Neuronal stem cell (in vitro differentiated cells): ENCODE measurements at regions not wholly inside any gene's neighbourhood (a gene's known extent, or its start where the extent isn't known, plus 50 kb on each side); places are given as distances from the start of the nearest gene placed in this dataset.
"Not testable (repeated sequence)": the region's sequence is repeated elsewhere in the genome, so short reads cannot be mapped to it uniquely, and the experiment has no call there.

Experiments used
- DNase-seq: peaks from one replicate; pipeline ENCODE4 v3.0.0-alpha.2; 2013; ENCODE audit warnings: low spot score
- H2AFZ ChIP-seq: one replicate; pipeline ENCODE4 v1.6.1; 2013; ENCODE audit warnings: mild to moderate bottlenecking, low read length, inconsistent platforms
- H2AK5ac ChIP-seq: 2 replicates; pipeline ENCODE4 v1.6.1; 2013; ENCODE audit warnings: low read depth, mild to moderate bottlenecking, inconsistent platforms, low read length, moderate library complexity, mixed read lengths
- H2BK120ac ChIP-seq: 2 replicates; pipeline ENCODE4 v1.6.1; 2013; ENCODE audit warnings: low read depth, mild to moderate bottlenecking, inconsistent platforms, low read length, moderate library complexity, mixed read lengths
- H2BK12ac ChIP-seq: one replicate; pipeline ENCODE4 v1.6.1; 2013; ENCODE audit warnings: low read length, inconsistent platforms
- H2BK15ac ChIP-seq: 2 replicates; pipeline ENCODE4 v1.6.1; 2013; ENCODE audit warnings: mild to moderate bottlenecking, low read length, inconsistent platforms, mixed read lengths
- H2BK5ac ChIP-seq: one replicate; pipeline ENCODE4 v1.6.1; 2013; ENCODE audit warnings: inconsistent platforms, mild to moderate bottlenecking, low read length, moderate library complexity
- H3K14ac ChIP-seq: one replicate; pipeline ENCODE4 v1.6.1; 2013; ENCODE audit warnings: low read length, inconsistent platforms
- H3K18ac ChIP-seq: 2 replicates; pipeline ENCODE4 v1.6.1; 2013; ENCODE audit warnings: low read length, inconsistent platforms
- H3K23ac ChIP-seq: 2 replicates; pipeline ENCODE4 v1.6.1; 2013; ENCODE audit warnings: low read depth, mild to moderate bottlenecking, mixed read lengths, low read length, inconsistent platforms; ENCODE audit not compliant: poor library complexity
- H3K27ac ChIP-seq: replicated peaks from 3 replicates; pipeline ENCODE4 v1.5.1; 2013; ENCODE audit warnings: low read length, inconsistent platforms
- H3K27me3 ChIP-seq, 3 experiments: 2 replicates each; pipeline ENCODE4 v1.6.1; 2013; ENCODE audit warnings: low read length in 3 of 3, mild to moderate bottlenecking in 2 of 3, inconsistent platforms in 1 of 3, low read depth in 1 of 3, mixed read lengths in 1 of 3, moderate library complexity in 1 of 3; ENCODE audit not compliant: control insufficient read depth in 3 of 3, insufficient read depth in 3 of 3
- H3K36me3 ChIP-seq, 2 donors: replicated peaks in 1 of 2; 2 replicates each; pipeline ENCODE4 v1.6.1; 2013; ENCODE audit warnings: low read length in 2 of 2; ENCODE audit not compliant: control insufficient read depth in 2 of 2, insufficient read depth in 2 of 2
- H3K4ac ChIP-seq: 2 replicates; pipeline ENCODE4 v1.6.1; 2013; ENCODE audit warnings: inconsistent platforms, mild to moderate bottlenecking, low read length, moderate library complexity
- H3K4me1 ChIP-seq, 2 donors: 1 replicate in 1 of 2; 2 replicates in 1 of 2; pipeline ENCODE4 v1.6.1; 2013; ENCODE audit warnings: low read length in 2 of 2, low read depth in 1 of 2; ENCODE audit not compliant: control insufficient read depth in 2 of 2, insufficient read depth in 1 of 2
- H3K4me2 ChIP-seq: one replicate; pipeline ENCODE4 v1.6.1; 2013; ENCODE audit warnings: mild to moderate bottlenecking, low read length, inconsistent platforms; ENCODE audit not compliant: insufficient read depth, poor library complexity, severe bottlenecking
- H3K4me3 ChIP-seq, 2 donors: 2 replicates each; pipeline ENCODE4 v1.5.1; 2013; ENCODE audit warnings: low read length in 2 of 2, mild to moderate bottlenecking in 2 of 2, inconsistent platforms in 1 of 2, moderate library complexity in 1 of 2
- H3K79me1 ChIP-seq: one replicate; pipeline ENCODE4 v1.6.1; 2013; ENCODE audit warnings: low read depth, mild to moderate bottlenecking, inconsistent platforms, low read length, moderate library complexity
- H3K9ac ChIP-seq: one replicate; pipeline ENCODE4 v1.6.1; 2013; ENCODE audit warnings: mild to moderate bottlenecking, low read depth, low read length, inconsistent platforms; ENCODE audit not compliant: poor library complexity
- H3K9me3 ChIP-seq, 2 donors: replicated peaks in 1 of 2; 2 replicates each; pipeline versions ENCODE3 to v1.6.1; 2013; ENCODE audit warnings: low read length in 2 of 2, mild to moderate bottlenecking in 2 of 2, inconsistent platforms in 1 of 2, low read depth in 1 of 2, mixed read lengths in 1 of 2, moderate library complexity in 1 of 2; ENCODE audit not compliant: control insufficient read depth in 2 of 2, insufficient read depth in 1 of 2
- H4K8ac ChIP-seq: one replicate; pipeline ENCODE4 v1.6.1; 2013; ENCODE audit warnings: low read depth, mild to moderate bottlenecking, inconsistent platforms, low read length, moderate library complexity
- H4K91ac ChIP-seq: one replicate; pipeline ENCODE4 v1.6.1; 2013; ENCODE audit warnings: low read length, low read depth, mild to moderate bottlenecking, inconsistent platforms; ENCODE audit not compliant: poor library complexity
- WGBS, 2 donors: extraction: QIAGEN DNeasy Blood & Tissue Kit; methylation state at CpG; one replicate each; pipeline ENCODE4 v1.1.7; 2013; ENCODE audit warnings: missing lambda C conversion rate in 2 of 2, mixed read lengths in 1 of 2; ENCODE audit not compliant: insufficient read length in 2 of 2, insufficient replicate concordance in 1 of 2; ENCODE audit errors: extremely low coverage in 2 of 2; 5-methylcytosine and 5-hydroxymethylcytosine counted together

DNA sequence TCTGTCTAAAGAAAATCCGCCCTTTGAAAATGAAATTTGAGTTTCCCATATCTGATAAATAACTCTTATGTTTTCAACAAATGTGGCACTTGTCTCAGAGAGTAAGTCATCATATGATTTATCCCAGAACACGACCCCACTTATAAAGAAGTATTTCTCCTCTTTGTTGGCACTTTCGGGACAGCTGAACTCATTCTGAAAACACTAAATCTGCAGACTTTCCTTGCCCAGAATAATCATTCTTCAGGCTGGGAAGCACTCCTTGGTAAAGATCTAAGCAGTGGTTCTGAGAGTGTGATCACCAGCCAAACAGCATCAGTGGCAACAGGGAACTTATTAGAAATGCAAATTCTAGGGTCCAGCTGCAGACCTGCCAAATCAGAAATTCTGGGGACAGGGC, 532.2 kb upstream of the API5 start:
- H3K14ac ChIP-seq, result no peak overlapping the region
- no peak overlapping the region for H3K4me2 ChIP-seq
- no peak overlapping the region for H3K18ac ChIP-seq
- no peak overlapping the region for H4K91ac ChIP-seq
- no peak overlapping the region for H3K23ac ChIP-seq
- H3K36me3 ChIP-seq, result no peaks in the 10 kb centered on the region
- H3K9me3 ChIP-seq, result no peaks in the 10 kb centered on the region
- H3K27ac ChIP-seq, result no peak overlapping the region
- H3K9ac ChIP-seq, result no peak overlapping the region
- no peaks in the 10 kb centered on the region for H3K4me1 ChIP-seq
- H3K4ac ChIP-seq, result no peak overlapping the region
- H2AFZ ChIP-seq, result no peak overlapping the region
- no peaks in the 10 kb centered on the region for H3K79me1 ChIP-seq
- H2AK5ac ChIP-seq, result no peak overlapping the region
- no peak overlapping the region for H2BK120ac ChIP-seq
- no peak overlapping the region for H2BK15ac ChIP-seq
- H2BK5ac ChIP-seq, result no peak overlapping the region
- H4K8ac ChIP-seq, result no peak overlapping the region
- no peak overlapping the region for H2BK12ac ChIP-seq
- WGBS, 2 donors, result no CpG with 5 or more reads among the region's 3 CpGs
- no peaks in the 10 kb centered on the region for H3K27me3 ChIP-seq
- no peak for DNase-seq
- H3K4me3 ChIP-seq, result no peak overlapping the region

DNA sequence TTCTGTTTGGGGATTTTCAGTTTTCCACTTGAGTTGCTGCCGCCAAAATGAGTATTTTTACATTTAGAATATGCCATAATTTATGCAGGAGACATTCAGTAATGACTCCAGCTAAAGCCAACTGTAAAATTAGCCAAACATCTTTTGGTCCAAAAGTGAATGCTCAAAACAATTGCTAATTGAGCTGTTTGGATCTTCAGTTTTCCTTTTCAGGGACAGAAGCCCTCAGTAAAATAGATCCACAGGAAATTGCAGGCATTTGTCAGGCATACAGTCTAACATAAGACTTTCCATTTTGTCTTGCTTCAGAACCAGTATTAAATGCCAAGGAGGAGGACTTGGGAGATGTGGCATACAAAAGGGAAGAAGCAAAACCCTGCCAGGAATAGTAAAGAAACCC, 524.8 kb upstream of the API5 start:
- no peak overlapping the region for H4K8ac ChIP-seq
- no peak overlapping the region for H2AFZ ChIP-seq
- no peak overlapping the region for H2BK15ac ChIP-seq
- H2BK12ac ChIP-seq, result no peak overlapping the region
- no peaks in the 10 kb centered on the region for H3K4me1 ChIP-seq
- H3K9me3 ChIP-seq, result no peaks in the 10 kb centered on the region
- H3K14ac ChIP-seq, result no peak overlapping the region
- no peak overlapping the region for H2AK5ac ChIP-seq
- H3K27me3 ChIP-seq, result no peaks in the 10 kb centered on the region
- no peak overlapping the region for H3K4me2 ChIP-seq
- no peak overlapping the region for H3K4me3 ChIP-seq
- H3K79me1 ChIP-seq, result no peaks in the 10 kb centered on the region
- WGBS, 2 donors, result no CpG with 5 or more reads among the region's 1 CpG
- no peak overlapping the region for H4K91ac ChIP-seq
- no peaks in the 10 kb centered on the region for H3K36me3 ChIP-seq
- no peak overlapping the region for H3K27ac ChIP-seq
- H3K18ac ChIP-seq, result no peak overlapping the region
- H3K9ac ChIP-seq, result no peak overlapping the region
- no peak overlapping the region for H2BK120ac ChIP-seq
- H2BK5ac ChIP-seq, result no peak overlapping the region
- no peak overlapping the region for H3K4ac ChIP-seq
- DNase-seq, result no peak
- no peak overlapping the region for H3K23ac ChIP-seq

DNA sequence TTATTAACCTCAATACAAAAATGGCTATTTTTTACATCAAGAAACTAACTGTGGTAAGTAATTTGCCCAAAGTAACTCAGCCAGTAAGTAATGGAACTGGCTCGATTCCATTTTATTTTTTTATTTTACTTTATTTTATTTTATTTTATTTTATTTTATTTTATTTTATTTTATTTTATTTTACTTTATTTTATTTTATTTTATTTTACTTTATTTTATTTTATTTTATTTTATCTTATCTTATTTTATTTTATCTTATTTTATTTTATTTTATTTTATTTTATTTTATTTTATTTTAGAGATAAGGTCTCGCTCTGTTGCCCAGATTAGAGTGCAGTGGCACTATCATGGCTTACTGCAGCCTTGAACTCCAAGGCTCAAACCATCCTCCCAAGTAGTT, 516.3 kb upstream of the API5 start:
- not testable (repeated sequence) for H3K4me1 ChIP-seq, H3K79me1 ChIP-seq, H2BK5ac ChIP-seq, H2BK120ac ChIP-seq, H4K91ac ChIP-seq, H2BK12ac ChIP-seq, H3K23ac ChIP-seq, H3K9ac ChIP-seq, H3K14ac ChIP-seq, H3K27ac ChIP-seq, DNase-seq, H3K4ac ChIP-seq, H4K8ac ChIP-seq, H2AK5ac ChIP-seq, H3K9me3 ChIP-seq, H2AFZ ChIP-seq, H2BK15ac ChIP-seq, H3K4me3 ChIP-seq, H3K27me3 ChIP-seq, H3K18ac ChIP-seq, H3K36me3 ChIP-seq, H3K4me2 ChIP-seq
- no CpG with 5 or more reads among the region's 2 CpGs for WGBS, 2 donors

DNA sequence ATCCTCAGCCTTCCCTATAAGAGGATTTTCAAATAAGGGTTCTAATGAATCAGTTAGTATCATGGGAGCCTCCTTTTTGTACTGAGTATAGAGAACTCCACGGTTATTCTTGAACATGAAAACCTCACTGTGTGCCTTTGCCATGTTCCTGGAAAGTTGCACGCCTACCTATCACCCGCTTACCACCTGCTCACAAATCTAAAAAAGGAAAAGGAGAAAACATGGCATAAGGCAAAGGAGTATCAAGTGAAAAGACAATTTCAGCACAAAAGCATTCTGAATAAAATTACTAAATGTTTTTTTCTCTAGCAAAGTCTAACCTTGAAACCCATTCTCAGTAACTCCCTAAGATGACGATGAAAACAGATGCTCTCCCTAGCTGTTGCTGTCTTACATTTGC, 511.8 kb upstream of the API5 start:
- H3K9ac ChIP-seq, result no peak overlapping the region

More for the DNA sequence above, 511.8 kb upstream of the API5 start:
- H3K4me1 ChIP-seq, result no peaks in the 10 kb centered on the region
- no peak overlapping the region for H4K91ac ChIP-seq
- H3K18ac ChIP-seq, result no peak overlapping the region
- no peaks in the 10 kb centered on the region for H3K79me1 ChIP-seq
- no peak overlapping the region for H2BK12ac ChIP-seq
- DNase-seq, result no peak
- no peak overlapping the region for H2BK120ac ChIP-seq
- H3K23ac ChIP-seq, result no peak overlapping the region
- no peak overlapping the region for H3K4ac ChIP-seq
- H2BK15ac ChIP-seq, result no peak overlapping the region
- no peak overlapping the region for H4K8ac ChIP-seq
- H3K14ac ChIP-seq, result no peak overlapping the region
- H3K27me3 ChIP-seq, result no peaks in the 10 kb centered on the region
- no peak overlapping the region for H2BK5ac ChIP-seq
- no peak overlapping the region for H2AK5ac ChIP-seq
- no peak overlapping the region for H3K4me2 ChIP-seq
- H2AFZ ChIP-seq, result no peak overlapping the region
- no CpG with 5 or more reads among the region's 4 CpGs for WGBS, 2 donors
- no peak overlapping the region for H3K27ac ChIP-seq
- H3K36me3 ChIP-seq, result no peaks in the 10 kb centered on the region
- no peak overlapping the region for H3K4me3 ChIP-seq
- H3K9me3 ChIP-seq, result peaks cover 0 to 2% of the 10 kb centered on the region in 2 donors
